Psoas muscle (tissue), 7 donors: ENCODE measurements at regions not wholly inside any gene's neighbourhood (a gene's known extent, or its start where the extent isn't known, plus 50 kb on each side); places are given as distances from the start of the nearest gene placed in this dataset.
"Not testable (repeated sequence)": the region's sequence is repeated elsewhere in the genome, so short reads cannot be mapped to it uniquely, and the experiment has no call there.

Experiments
- ATAC-seq, 4 donors: fragments of 200-7000 bp; cut with Tn5 transposase; one replicate each; pipeline ENCODE4 v1.9.1; 2020; ENCODE audit warnings: moderate library complexity in 3 of 4, mild to moderate bottlenecking in 2 of 4
- DNase-seq, 2 donors: peaks; one replicate each; pipeline ENCODE4 v3.0.0-alpha.2; 2020
- H3K27ac ChIP-seq: fragments of 200-600 bp; one replicate; pipeline ENCODE4 v1.8.0; 2022
- H3K27me3 ChIP-seq, 3 donors: fragments of 200-600 bp in 1 of 3; one replicate each; pipeline versions ENCODE4 v1.6.1 to v1.8.0; 2013 to 2022; ENCODE audit warnings: low read length in 2 of 3, mild to moderate bottlenecking in 2 of 3, moderate library complexity in 1 of 3; ENCODE audit not compliant: insufficient read depth in 3 of 3
- H3K36me3 ChIP-seq, 2 donors: fragments of 200-600 bp in 1 of 2; one replicate each; pipeline versions ENCODE4 v1.6.1 to v1.8.0; 2013 to 2022; ENCODE audit warnings: low read depth in 1 of 2, mild to moderate bottlenecking in 1 of 2, moderate library complexity in 1 of 2; ENCODE audit not compliant: insufficient read depth in 1 of 2
- H3K4me1 ChIP-seq: fragments of 200-600 bp; one replicate; pipeline ENCODE4 v1.8.0; 2022
- H3K4me3 ChIP-seq: fragments of 200-600 bp; one replicate; pipeline ENCODE4 v1.8.0; 2022; ENCODE audit warnings: mild to moderate bottlenecking
- H3K9me3 ChIP-seq: fragments of 200-600 bp; one replicate; pipeline ENCODE4 v1.8.0; 2022
- CTCF ChIP-seq: fragments of 200-600 bp; IDR thresholded peaks from one replicate; pipeline ENCODE4 v1.8.0; 2022; ENCODE audit warnings: antibody characterized with exemption
- WGBS, 3 donors: extraction: QIAGEN DNeasy Blood & Tissue Kit; methylation state at CpG; one replicate each; pipeline versions ENCODE4 v1.1.6 to v1.1.7; 2013; 5-methylcytosine and 5-hydroxymethylcytosine counted together
- intact Hi-C, 2 donors: fragments of 100-400 bp; cut with DNase I; formaldehyde crosslinking; loops; one replicate each; pipeline versions ENCODE4 v1.11.0 to v1.14.2; 2022
- donor health status: healthy with polysubstance abuse.
- donor health status: DM: no; HTN: no; CAD: no; lungs with moderate emphysema.
- donor health status: Bipolar disorder and iron deficiency.
- donor health status: healthy.
- donor health status: DM: yes; HTN: yes; CAD: no.
- donor health status: DM: no; HTN: no; CAD: no.
- donor health status: DM: yes; HTN: yes; CAD: no.

GRCh38 chr5:62211405-62211804, 94.6 kb upstream of the KIF2A start:
- no peak for ATAC-seq
- no peak for DNase-seq
- Histone ChIP-seq H3K4me3 (no peak overlapping the region), H3K27me3 (peaks cover 0 to 9% (median 3%) of the 10 kb centered on the region in 3 donors), H3K36me3 (no peaks in the 10 kb centered on the region), H3K27ac (no peak overlapping the region), H3K4me1 (no peaks in the 10 kb centered on the region), H3K9me3 (no peaks in the 10 kb centered on the region)
- WGBS, 3 donors, result 60 to 76% (median 62%) methylated on average over 2 of the region's 2 CpGs
- intact Hi-C loops, result no loop called here
- TF ChIP-seq CTCF, result no peak

GRCh38 chr5:62212648-62213047, 93.4 kb upstream of the KIF2A start:
- 88 to 95% (median 91%) methylated on average over 3 of the region's 3 CpGs for WGBS, 3 donors
- DNase-seq (no peak), ATAC-seq (no peak)
- Histone ChIP-seq H3K36me3 (no peaks in the 10 kb centered on the region), H3K9me3 (no peaks in the 10 kb centered on the region), H3K27me3 (peaks cover 0 to 9% (median 3%) of the 10 kb centered on the region in 3 donors), H3K27ac (no peak overlapping the region), H3K4me1 (no peaks in the 10 kb centered on the region), H3K4me3 (no peak overlapping the region)
- no peak for TF ChIP-seq CTCF
- intact Hi-C loops, result no loop called here

- WGBS, 3 donors, result 78 to 86% (median 83%) methylated on average over 2 of the region's 2 CpGs
- peaks cover 0 to 9% (median 3%) of the 10 kb centered on the region in 3 donors for H3K27me3 ChIP-seq
These were observed 91.3 kb upstream of the KIF2A start for GRCh38 chr5:62214701-62215100.

GRCh38 chr5:62216603-62217002, 89.4 kb upstream of the KIF2A start:
- WGBS, 3 donors, result 41 to 60% (median 52%) methylated on average over 3 of the region's 5 CpGs
- intact Hi-C loops, ATAC-seq, H3K9me3 ChIP-seq, DNase-seq, H3K27ac ChIP-seq, H3K36me3 ChIP-seq, H3K4me1 ChIP-seq, H3K4me3 ChIP-seq, H3K27me3 ChIP-seq: not testable (repeated sequence)

More at GRCh38 chr5:62214701-62215100, 91.3 kb upstream of the KIF2A start:
- TF ChIP-seq CTCF, result no peak
- no peak for ATAC-seq
- Histone ChIP-seq H3K36me3 (no peaks in the 10 kb centered on the region), H3K9me3 (no peaks in the 10 kb centered on the region), H3K4me3 (no peak overlapping the region), H3K4me1 (no peaks in the 10 kb centered on the region), H3K27ac (no peak overlapping the region)
- intact Hi-C loops, result no loop called here
- DNase-seq, result no peak

- intact Hi-C loops, H3K4me3 ChIP-seq: not testable (repeated sequence)
These were observed 88.9 kb upstream of the KIF2A start for GRCh38 chr5:62217095-62217494.

GRCh38 chr5:62218860-62219259, 87.1 kb upstream of the KIF2A start:
- H3K36me3 ChIP-seq, H3K27me3 ChIP-seq, H3K4me3 ChIP-seq, DNase-seq, ATAC-seq, H3K27ac ChIP-seq, H3K9me3 ChIP-seq, H3K4me1 ChIP-seq, intact Hi-C loops: not testable (repeated sequence)
- WGBS, 3 donors, result 49 to 61% (median 53%) methylated on average over 3 of the region's 3 CpGs

More at GRCh38 chr5:62217095-62217494, 88.9 kb upstream of the KIF2A start:
- not testable (repeated sequence) for ATAC-seq, DNase-seq, H3K27ac ChIP-seq, H3K36me3 ChIP-seq, H3K9me3 ChIP-seq, H3K4me1 ChIP-seq, H3K27me3 ChIP-seq
- 26 to 44% (median 33%) methylated on average over 1 of the region's 1 CpG for WGBS, 3 donors

GRCh38 chr5:62221881-62222280, 84.1 kb upstream of the KIF2A start:
- H3K27me3 ChIP-seq, H3K9me3 ChIP-seq, H3K27ac ChIP-seq, ATAC-seq, H3K4me3 ChIP-seq, DNase-seq, H3K36me3 ChIP-seq, H3K4me1 ChIP-seq: not testable (repeated sequence)
- intact Hi-C loops, result loop anchor here (5.0 kb wide), 1 partner anchor 130 kb away; no protein-coding TSS in a partner anchor
- 57 to 65% (median 58%) methylated on average over 5 of the region's 5 CpGs for WGBS, 3 donors

GRCh38 chr5:62222305-62222704, 83.7 kb upstream of the KIF2A start:
- DNase-seq, H3K27ac ChIP-seq, H3K27me3 ChIP-seq, H3K4me3 ChIP-seq, ATAC-seq, H3K4me1 ChIP-seq, H3K9me3 ChIP-seq, H3K36me3 ChIP-seq: not testable (repeated sequence)
- intact Hi-C loops, result loop anchor here (5.0 kb wide), 1 partner anchor 130 kb away; no protein-coding TSS in a partner anchor
- WGBS, 3 donors, result 71 to 83% (median 71%) methylated on average over 2 of the region's 2 CpGs
